ENCODE measurements at regions not wholly inside any gene's neighbourhood (a gene's known extent, or its start where the extent isn't known, plus 50 kb on each side); places are given as distances from the start of the nearest gene placed in this dataset.

DNA sequence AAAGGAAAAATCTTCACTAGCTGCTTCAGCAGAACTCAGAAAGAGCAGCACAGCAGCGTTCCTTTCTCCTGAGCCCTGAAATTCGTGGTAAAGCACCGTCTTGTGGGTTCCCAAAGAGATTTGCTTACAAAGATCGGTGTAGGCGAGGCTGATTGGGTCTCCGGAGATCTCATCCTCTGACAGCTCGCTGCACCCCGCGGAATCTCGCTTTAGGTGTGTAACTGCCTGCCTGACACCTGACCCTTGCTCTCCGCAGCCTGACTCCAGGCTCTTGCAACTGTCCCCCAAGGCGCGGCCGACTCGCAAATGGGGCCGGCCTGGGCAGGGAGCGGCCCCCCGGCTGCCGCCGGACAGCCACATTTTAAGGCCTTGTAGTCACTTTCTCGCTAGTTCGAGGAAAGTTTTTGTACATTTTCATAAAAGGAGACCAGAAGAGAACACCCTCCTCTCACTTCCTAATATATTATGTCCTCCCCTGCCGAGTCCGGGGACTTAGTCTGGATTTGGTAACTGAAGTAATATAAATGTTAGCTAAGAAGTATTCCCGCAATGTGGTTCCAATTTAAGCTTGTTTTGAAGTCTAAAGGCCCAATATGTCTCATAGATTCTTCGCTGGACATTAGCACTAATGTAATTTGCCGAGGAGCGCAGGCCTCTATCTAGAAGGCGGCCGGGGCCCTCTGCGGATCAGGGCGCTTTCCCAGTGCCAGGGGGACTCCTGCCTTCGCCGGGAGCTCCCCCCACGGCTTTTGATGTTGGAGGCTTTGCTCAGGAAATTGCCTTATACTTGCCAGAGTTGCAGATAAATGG lies 177.3 kb upstream of the CDKN3 start:
- ChIA-PET POLR2A (ENCODE audit: partially characterized antibody) (interaction anchor here (0.7 to 1.6 kb wide), 2 partner anchors 128 to 173 kb away, joined by 3 read pairs; no protein-coding TSS in a partner anchor), CTCF (ENCODE audit: partially characterized antibody) (interaction anchor here (0.6 to 4.2 kb wide), 10 partner anchors 9 to 263 kb away, joined by 3 to 17 read pairs (median 4); partner anchors contain the start of gene BMP4)
- no peak overlapping the region; the same call in 1 of the 2 replicates for H2AFZ ChIP-seq (ENCODE audit: low read length)
- H3K14ac ChIP-seq (ENCODE audit: insufficient read length): no peak overlapping the region
- H3K79me2 ChIP-seq (ENCODE audit: control insufficient read depth in 1 of 2, insufficient read depth in 2 of 2, low read length in 2 of 2): no peaks in the 10 kb centered on the region
- no peak overlapping the region for H2BK5ac ChIP-seq (ENCODE audit: low read depth, low read length)
- H3K9ac ChIP-seq (replicated peaks in 1 of 4; ENCODE audit: extremely low read depth in 1 of 4, low read depth in 3 of 4, low read length in 3 of 4): no peak overlapping the region; a peak in 1 of 7 replicates
- peak overlapping the region; percentile 95 to 100 for H3K4me2 ChIP-seq (ENCODE audit: insufficient read depth in 1 of 2, low read depth in 2 of 2, low read length in 2 of 2)
- no peak overlapping the region for H4K8ac ChIP-seq (ENCODE audit: extremely low read depth, insufficient read depth, low read length)
- H3K27me3 ChIP-seq (replicated peaks in 1 of 4; ENCODE audit: control insufficient read depth in 3 of 4, extremely low read depth in 1 of 4, insufficient read depth in 3 of 4, low read length in 3 of 4): peaks cover 16 to 39% (median 31%) of the 10 kb centered on the region in 4 experiments
- 8% methylated on average over 35 of the region's 35 CpGs; no CpG with 5 or more reads in 1 of the 2 experiments for WGBS, 2 experiments (ENCODE audit: extremely low coverage in 1 of 2, insufficient coverage in 1 of 2, insufficient read length in 1 of 2, insufficient replicate concordance in 2 of 2, low coverage in 1 of 2, low lambda C conversion rate in 2 of 2, missing lambda C conversion rate in 1 of 2)
- H3K36me3 ChIP-seq (ENCODE audit: control insufficient read depth in 2 of 4, insufficient read depth in 4 of 4, low read length in 3 of 4): no peaks in the 10 kb centered on the region
- H3K4me1 ChIP-seq (replicated peaks in 1 of 4; ENCODE audit: control insufficient read depth in 3 of 4, insufficient read depth in 4 of 4, low read length in 3 of 4): peaks cover 0 to 13% (median 12%) of the 10 kb centered on the region in 4 experiments; a peak in 6 of 7 replicates
- H2BK15ac ChIP-seq (ENCODE audit: low read length): no peak overlapping the region
- H4K5ac ChIP-seq (ENCODE audit: insufficient read length, low read depth, low read length): no peak overlapping the region
- no peak overlapping the region for H2AK5ac ChIP-seq (ENCODE audit: low read depth, low read length)
- H2BK120ac ChIP-seq (replicated peaks; ENCODE audit: low read depth, low read length): no peak overlapping the region
- peak; percentile 13 to 67 for DNase-seq (ENCODE audit: low read depth in 1 of 2, low spot score in 2 of 2)
- H4K20me1 ChIP-seq (replicated peaks in 1 of 2; ENCODE audit: control insufficient read depth in 1 of 2, insufficient read depth in 2 of 2, low read length in 2 of 2): no peaks in the 10 kb centered on the region
- H3K27ac ChIP-seq (ENCODE audit: low read depth, low read length): no peak overlapping the region
- no peak overlapping the region for H3K23ac ChIP-seq (ENCODE audit: insufficient read length)
- no peak overlapping the region for H3K4ac ChIP-seq (replicated peaks; ENCODE audit: insufficient read length, low read depth, low read length)
- H2BK12ac ChIP-seq (ENCODE audit: low read depth, low read length): no peak overlapping the region
- FAIRE-seq: no peak
- H4K91ac ChIP-seq (replicated peaks; ENCODE audit: insufficient read length, low read length): no peak overlapping the region
- no peaks in the 10 kb centered on the region for H3K9me3 ChIP-seq (ENCODE audit: insufficient read depth in 2 of 2, low read depth in 1 of 2, low read length in 1 of 2)
- no peaks in the 10 kb centered on the region for H3K79me1 ChIP-seq (ENCODE audit: low read depth, low read length)
- H2BK20ac ChIP-seq (ENCODE audit: low read length): no peak overlapping the region
- peak overlapping the region; percentile 35 to 63 (median 50); a peak in 7 of 8 replicates for H3K4me3 ChIP-seq (ENCODE audit: extremely low read depth in 1 of 4, insufficient read depth in 2 of 4, low read depth in 3 of 4, low read length in 4 of 4)
- H3K18ac ChIP-seq (ENCODE audit: extremely low read depth, low read length): no peak overlapping the region
- H3K23me2 ChIP-seq (ENCODE audit: low read depth, low read length): peaks cover 11% of the 10 kb centered on the region; the same call in 1 of the 2 replicates
- H3K56ac ChIP-seq (replicated peaks; ENCODE audit: insufficient read length, low read depth, low read length): no peak overlapping the region
- no peak for TF ChIP-seq CTBP2 (IDR thresholded peaks at IDR 0.05; ENCODE audit: borderline replicate concordance, insufficient read depth, insufficient read length, low read length)
- no peak for TF ChIP-seq JUN (IDR thresholded peaks at IDR 0.05; ENCODE audit: low read depth, low read length)
- TF ChIP-seq SIN3A (conservative IDR thresholded peaks at IDR 0.05 in 1 of 2, IDR thresholded peaks at IDR 0.05 in 1 of 2; ENCODE audit: low read depth in 1 of 2, low read length in 2 of 2): 0 out of 4 replicates have a peak, but pooled peaks have one; percentile 21 to 60
- TF ChIP-seq EZH2 (IDR thresholded peaks at IDR 0.05; ENCODE audit: low read depth, low read length, severe bottlenecking): peak; percentile 67
- TF ChIP-seq ASH2L (IDR thresholded peaks at IDR 0.05; ENCODE audit: low read length): peak; percentile 4
- TF ChIP-seq TCF12 (IDR thresholded peaks at IDR 0.05; ENCODE audit: low read depth, low read length): no peak
- 0 out of 2 replicates have a peak, but pooled peaks have one; percentile 30 for TF ChIP-seq TEAD4 (IDR thresholded peaks at IDR 0.05; ENCODE audit: low read depth, low read length)
- peak in 1 of 2 experiments; percentile 12; a peak in 2 of 4 replicates for TF ChIP-seq RAD21 (IDR thresholded peaks at IDR 0.05 in 1 of 2, conservative IDR thresholded peaks at IDR 0.05 in 1 of 2; ENCODE audit: low read depth in 2 of 2, low read length in 2 of 2)
- TF ChIP-seq BACH1 (IDR thresholded peaks at IDR 0.05; ENCODE audit: low read length): no peak
- TF ChIP-seq, protein P1, sequence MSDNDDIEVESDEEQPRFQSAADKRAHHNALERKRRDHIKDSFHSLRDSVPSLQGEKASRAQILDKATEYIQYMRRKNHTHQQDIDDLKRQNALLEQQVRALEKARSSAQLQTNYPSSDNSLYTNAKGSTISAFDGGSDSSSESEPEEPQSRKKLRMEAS (IDR thresholded peaks at IDR 0.05): peak; percentile 55
- no peak for TF ChIP-seq GTF2F1 (IDR thresholded peaks at IDR 0.05; ENCODE audit: borderline replicate concordance, low read depth, low read length)
